ENCODE measurements at regions not wholly inside any gene's neighbourhood (a gene's known extent, or its start where the extent isn't known, plus 50 kb on each side); places are given as distances from the start of the nearest gene placed in this dataset.
"Not testable (repeated sequence)": the region's sequence is repeated elsewhere in the genome, so short reads cannot be mapped to it uniquely, and the experiment has no call there.

DNA sequence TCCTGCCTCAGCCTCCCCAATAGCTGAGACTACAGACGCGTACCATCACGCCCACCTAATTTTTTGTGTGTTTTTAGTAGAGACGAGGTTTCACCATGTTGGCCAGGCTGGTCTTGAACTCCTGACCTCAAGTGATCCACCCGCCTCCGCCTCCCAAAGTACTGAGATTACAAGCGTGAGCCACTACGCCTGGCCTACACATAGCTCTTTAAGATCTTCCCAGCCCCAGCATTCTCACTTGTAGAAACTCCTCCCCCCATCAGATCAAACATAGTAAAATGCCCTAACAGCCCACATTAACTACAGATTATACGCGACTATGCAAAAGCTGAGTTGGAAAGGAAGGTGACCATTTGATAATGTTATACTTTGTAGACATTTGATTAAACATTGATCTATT lies 634.8 kb downstream of the MATN1 start:
- H3K36me3 Mint-ChIP-seq = peaks cover 4% of the 10 kb centered on the region
- H3K27ac Mint-ChIP-seq = peak overlapping the region in 1 of 3 donors; percentile 27
- Histone ChIP-seq H3K27me3 (ENCODE audit: control insufficient read depth, insufficient read depth, low read length) (no peaks in the 10 kb centered on the region), H3K4me1 (ENCODE audit: control insufficient read depth, insufficient read depth, low read length, poor library complexity, severe bottlenecking) (no peaks in the 10 kb centered on the region), H3K9me3 (ENCODE audit: control insufficient read depth in 2 of 2, low read length in 2 of 2) (peaks cover 11 to 21% of the 10 kb centered on the region in 2 experiments), H3K27ac (ENCODE audit: insufficient read depth, low read length, poor library complexity, severe bottlenecking) (no peak overlapping the region), H3K4me3 (ENCODE audit: low read depth, low read length) (no peak overlapping the region), H3K36me3 (ENCODE audit: control insufficient read depth, insufficient read depth, low read length) (no peaks in the 10 kb centered on the region)
- DNase-seq (no peak), ATAC-seq (ENCODE audit: low read depth in 2 of 2) (no peak)
- peaks cover 0 to 30% (median 8%) of the 10 kb centered on the region in 7 donors for H3K9me3 Mint-ChIP-seq
- peaks cover 0 to 2% (median 0%) of the 10 kb centered on the region in 4 donors for H3K4me1 Mint-ChIP-seq
- H3K4me3 Mint-ChIP-seq = no peak overlapping the region
- peaks cover 15% of the 10 kb centered on the region for H3K27me3 Mint-ChIP-seq

DNA sequence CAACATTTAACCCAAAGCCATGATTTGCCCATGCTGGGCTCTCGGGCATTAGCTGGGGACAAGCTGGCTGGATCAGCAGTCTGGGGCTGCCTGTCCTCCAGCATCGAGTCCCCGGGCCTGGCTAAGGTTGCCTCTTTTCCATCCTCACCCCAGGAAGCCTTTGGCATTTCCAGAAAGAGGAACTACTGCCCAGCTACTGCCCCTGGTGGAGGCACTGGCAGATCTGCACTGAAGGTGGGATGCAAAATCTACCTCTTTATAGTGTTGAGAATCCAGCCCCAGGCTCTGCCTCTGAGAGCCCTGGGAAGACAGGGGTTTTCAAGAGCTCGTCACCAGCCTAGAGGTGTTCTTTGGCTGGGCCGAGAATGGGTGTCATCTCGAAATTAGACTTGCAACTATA lies 635.9 kb downstream of the MATN1 start:
- no peak overlapping the region for H3K4me3 Mint-ChIP-seq
- Histone ChIP-seq H3K27me3 (ENCODE audit: control insufficient read depth, insufficient read depth, low read length) (no peaks in the 10 kb centered on the region), H3K4me3 (ENCODE audit: low read depth, low read length) (no peak overlapping the region), H3K9me3 (ENCODE audit: control insufficient read depth in 2 of 2, low read length in 2 of 2) (peaks cover 6 to 15% of the 10 kb centered on the region in 2 experiments), H3K27ac (ENCODE audit: insufficient read depth, low read length, poor library complexity, severe bottlenecking) (no peak overlapping the region), H3K4me1 (ENCODE audit: control insufficient read depth, insufficient read depth, low read length, poor library complexity, severe bottlenecking) (no peaks in the 10 kb centered on the region), H3K36me3 (ENCODE audit: control insufficient read depth, insufficient read depth, low read length) (no peaks in the 10 kb centered on the region)
- ATAC-seq (ENCODE audit: low read depth in 2 of 2) (no peak), DNase-seq (no peak)
- H3K27me3 Mint-ChIP-seq = peaks cover 15% of the 10 kb centered on the region
- no peaks in the 10 kb centered on the region for H3K36me3 Mint-ChIP-seq
- H3K27ac Mint-ChIP-seq = peak overlapping the region in 1 of 3 donors; percentile 26
- H3K4me1 Mint-ChIP-seq = peaks cover 0 to 2% (median 0%) of the 10 kb centered on the region in 4 donors
- H3K9me3 Mint-ChIP-seq = peaks cover 0 to 18% (median 7%) of the 10 kb centered on the region in 7 donors

DNA sequence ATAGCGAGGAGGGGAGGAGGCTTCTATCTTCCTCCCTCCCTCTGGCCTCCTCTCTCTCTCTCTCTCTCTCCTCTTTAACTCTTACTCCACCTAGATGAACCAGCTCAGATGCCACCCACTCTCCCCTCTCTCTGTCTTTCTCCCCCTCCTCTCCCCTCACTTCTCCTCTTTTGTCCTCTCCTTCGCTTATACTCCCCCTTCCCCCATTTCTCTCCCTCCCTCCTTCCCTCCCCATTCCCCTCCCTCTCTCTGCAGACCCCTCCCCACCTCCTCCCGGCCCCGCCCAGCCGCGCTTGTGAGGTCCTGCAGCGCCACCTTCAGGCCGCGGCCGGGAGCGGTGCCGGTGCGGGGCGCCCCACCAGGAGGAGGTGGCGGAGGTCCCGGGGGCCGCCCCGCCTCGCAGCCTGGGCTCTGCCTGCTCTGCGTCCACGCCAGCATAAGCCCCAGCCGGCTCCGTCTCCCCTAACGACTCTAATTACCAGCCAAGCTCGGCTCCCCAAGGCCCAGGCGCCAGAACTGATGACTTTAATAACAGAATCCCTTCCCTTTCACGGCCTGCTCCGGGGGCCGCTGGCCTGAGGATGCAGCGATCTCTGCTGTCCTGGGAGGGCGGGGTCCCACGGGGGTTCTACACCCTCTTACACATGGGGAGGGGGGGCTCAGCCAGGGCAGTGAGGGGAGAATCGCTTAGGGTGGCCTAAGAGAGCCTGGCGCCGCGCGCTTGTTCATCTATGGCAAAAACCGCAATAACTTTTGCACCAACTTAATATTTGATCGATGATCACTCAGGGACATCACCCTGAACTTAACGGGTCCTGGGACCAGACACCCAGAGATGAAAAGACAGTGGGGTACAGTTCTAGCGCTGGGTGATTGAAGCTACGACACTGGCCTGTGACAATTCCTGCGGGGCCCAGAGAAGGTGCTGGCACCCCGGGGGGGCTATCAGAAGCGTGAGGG lies 637.3 kb downstream of the MATN1 start:
- Mint-ChIP-seq H3K27ac (no peak overlapping the region), H3K9me3 (peaks cover 0 to 7% (median 4%) of the 10 kb centered on the region in 7 donors), H3K4me3 (no peak overlapping the region), H3K27me3 (peaks cover 22% of the 10 kb centered on the region), H3K36me3 (no peaks in the 10 kb centered on the region), H3K4me1 (peaks cover 0 to 2% (median 0%) of the 10 kb centered on the region in 4 donors)
- peaks cover under 1 to 3% of the 10 kb centered on the region in 2 experiments for H3K9me3 ChIP-seq (ENCODE audit: control insufficient read depth in 2 of 2, low read length in 2 of 2)
- no peaks in the 10 kb centered on the region for H3K4me1 ChIP-seq (ENCODE audit: control insufficient read depth, insufficient read depth, low read length, poor library complexity, severe bottlenecking)
- DNase-seq = peak in 1 of 3 donors; percentile 1
- H3K36me3 ChIP-seq (ENCODE audit: control insufficient read depth, insufficient read depth, low read length) = no peaks in the 10 kb centered on the region
- no peak overlapping the region for H3K27ac ChIP-seq (ENCODE audit: insufficient read depth, low read length, poor library complexity, severe bottlenecking)
- H3K4me3 ChIP-seq (ENCODE audit: low read depth, low read length) = no peak overlapping the region
- no peaks in the 10 kb centered on the region for H3K27me3 ChIP-seq (ENCODE audit: control insufficient read depth, insufficient read depth, low read length)
- no peak for ATAC-seq (ENCODE audit: low read depth in 2 of 2)

GRCh38 chr1:30084909-30085571 lies 638.3 kb downstream of the MATN1 start:
- Mint-ChIP-seq H3K4me1 (peaks cover 0 to 2% (median 0%) of the 10 kb centered on the region in 4 donors), H3K36me3 (no peaks in the 10 kb centered on the region), H3K27ac (no peak overlapping the region), H3K4me3 (no peak overlapping the region), H3K9me3 (peaks cover 0 to 5% (median 0%) of the 10 kb centered on the region in 7 donors), H3K27me3 (peaks cover 22% of the 10 kb centered on the region)
- ATAC-seq (ENCODE audit: low read depth in 2 of 2) (no peak), DNase-seq (no peak)
- no peaks in the 10 kb centered on the region for H3K27me3 ChIP-seq (ENCODE audit: control insufficient read depth, insufficient read depth, low read length)
- no peaks in the 10 kb centered on the region for H3K4me1 ChIP-seq (ENCODE audit: control insufficient read depth, insufficient read depth, low read length, poor library complexity, severe bottlenecking)
- no peak overlapping the region for H3K4me3 ChIP-seq (ENCODE audit: low read depth, low read length)
- no peaks in the 10 kb centered on the region for H3K9me3 ChIP-seq (ENCODE audit: control insufficient read depth in 2 of 2, low read length in 2 of 2)
- no peaks in the 10 kb centered on the region for H3K36me3 ChIP-seq (ENCODE audit: control insufficient read depth, insufficient read depth, low read length)
- H3K27ac ChIP-seq (ENCODE audit: insufficient read depth, low read length, poor library complexity, severe bottlenecking) = no peak overlapping the region

GRCh38 chr1:30083800-30084464 lies 639.5 kb downstream of the MATN1 start:
- no peak overlapping the region for H3K4me3 ChIP-seq (ENCODE audit: low read depth, low read length)
- H3K27ac Mint-ChIP-seq = no peak overlapping the region
- H3K4me1 ChIP-seq (ENCODE audit: control insufficient read depth, insufficient read depth, low read length, poor library complexity, severe bottlenecking) = no peaks in the 10 kb centered on the region
- H3K27me3 ChIP-seq (ENCODE audit: control insufficient read depth, insufficient read depth, low read length) = no peaks in the 10 kb centered on the region
- H3K36me3 ChIP-seq (ENCODE audit: control insufficient read depth, insufficient read depth, low read length) = no peaks in the 10 kb centered on the region
- no peaks in the 10 kb centered on the region for H3K36me3 Mint-ChIP-seq
- DNase-seq (no peak), ATAC-seq (ENCODE audit: low read depth in 2 of 2) (no peak)
- H3K4me1 Mint-ChIP-seq = peaks cover 0 to 2% (median 0%) of the 10 kb centered on the region in 4 donors
- peaks cover 0 to 2% (median 0%) of the 10 kb centered on the region in 7 donors for H3K9me3 Mint-ChIP-seq
- no peak overlapping the region for H3K27ac ChIP-seq (ENCODE audit: insufficient read depth, low read length, poor library complexity, severe bottlenecking)
- H3K27me3 Mint-ChIP-seq = peaks cover 22% of the 10 kb centered on the region
- H3K9me3 ChIP-seq (ENCODE audit: control insufficient read depth in 2 of 2, low read length in 2 of 2) = no peaks in the 10 kb centered on the region
- H3K4me3 Mint-ChIP-seq = no peak overlapping the region

GRCh38 chr1:30081379-30082102 lies 641.8 kb downstream of the MATN1 start:
- Histone ChIP-seq H3K27ac (ENCODE audit: insufficient read depth, low read length, poor library complexity, severe bottlenecking) (no peak overlapping the region), H3K4me3 (ENCODE audit: low read depth, low read length) (no peak overlapping the region), H3K27me3 (ENCODE audit: control insufficient read depth, insufficient read depth, low read length) (no peaks in the 10 kb centered on the region), H3K9me3 (ENCODE audit: control insufficient read depth in 2 of 2, low read length in 2 of 2) (no peaks in the 10 kb centered on the region), H3K36me3 (ENCODE audit: control insufficient read depth, insufficient read depth, low read length) (no peaks in the 10 kb centered on the region), H3K4me1 (ENCODE audit: control insufficient read depth, insufficient read depth, low read length, poor library complexity, severe bottlenecking) (no peaks in the 10 kb centered on the region)
- peaks cover 17% of the 10 kb centered on the region for H3K27me3 Mint-ChIP-seq
- H3K27ac Mint-ChIP-seq = no peak overlapping the region
- DNase-seq (no peak), ATAC-seq (ENCODE audit: low read depth in 2 of 2) (no peak)
- peaks cover 0 to 2% (median 0%) of the 10 kb centered on the region in 4 donors for H3K4me1 Mint-ChIP-seq
- peaks cover 0 to 6% (median 0%) of the 10 kb centered on the region in 7 donors for H3K9me3 Mint-ChIP-seq
- no peaks in the 10 kb centered on the region for H3K36me3 Mint-ChIP-seq
- H3K4me3 Mint-ChIP-seq = no peak overlapping the region

GRCh38 chr1:30075916-30076315 lies 647.5 kb downstream of the MATN1 start:
- not testable (repeated sequence) for H3K9me3 ChIP-seq (ENCODE audit: control insufficient read depth in 2 of 2, low read length in 2 of 2); H3K36me3 Mint-ChIP-seq; H3K27ac Mint-ChIP-seq; H3K27me3 ChIP-seq (ENCODE audit: control insufficient read depth, insufficient read depth, low read length); H3K27ac ChIP-seq (ENCODE audit: insufficient read depth, low read length, poor library complexity, severe bottlenecking); H3K36me3 ChIP-seq (ENCODE audit: control insufficient read depth, insufficient read depth, low read length); DNase-seq; H3K27me3 Mint-ChIP-seq; H3K4me3 Mint-ChIP-seq; H3K4me1 ChIP-seq (ENCODE audit: control insufficient read depth, insufficient read depth, low read length, poor library complexity, severe bottlenecking); ATAC-seq (ENCODE audit: low read depth in 2 of 2); H3K4me3 ChIP-seq (ENCODE audit: low read depth, low read length); H3K9me3 Mint-ChIP-seq; H3K4me1 Mint-ChIP-seq
